GM21447 (cell line): ENCODE measurements at regions not wholly inside any gene's neighbourhood (a gene's known extent, or its start where the extent isn't known, plus 50 kb on each side); places are given as distances from the start of the nearest gene placed in this dataset.

Experiments
- ATAC-seq: cut with Tn5 transposase; IDR thresholded peaks from one replicate; pipeline ENCODE4 v1.9.1; 2021; ENCODE audit not compliant: unreplicated experiment

DNA sequence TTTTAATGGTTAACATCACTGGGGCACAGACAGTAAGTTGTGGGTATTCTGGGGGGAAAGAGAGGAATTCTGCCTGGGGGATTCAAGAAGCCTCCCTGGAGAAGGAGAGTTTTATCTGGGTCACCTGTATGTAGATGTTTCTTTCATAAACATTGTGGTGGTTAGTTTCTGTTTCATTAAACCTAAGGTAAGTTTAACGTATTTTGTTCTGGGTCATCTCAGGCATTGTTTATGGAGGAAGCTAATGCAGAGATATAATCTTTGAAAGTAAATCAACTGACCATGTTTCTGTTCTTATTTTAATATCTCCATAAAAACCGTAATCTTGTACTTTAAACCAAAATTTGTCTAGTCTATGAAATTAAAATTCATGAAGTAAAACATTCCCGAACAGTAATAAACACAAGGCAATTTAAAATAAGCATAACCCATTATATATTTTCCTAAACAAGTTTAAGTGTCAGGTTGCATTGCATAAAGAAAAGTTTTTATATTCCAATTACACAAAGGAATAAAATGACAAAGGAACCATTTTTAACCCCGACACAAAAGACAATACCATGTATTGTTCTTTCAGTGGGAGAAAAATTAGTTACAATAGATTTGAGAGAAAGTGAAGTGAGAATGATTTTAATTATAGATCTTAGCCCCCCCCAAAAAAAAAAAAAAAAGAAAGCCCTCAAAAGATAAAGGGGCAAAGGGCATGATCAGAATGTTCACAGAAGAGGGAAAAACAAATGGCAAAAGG is 274.6 kb upstream of the TBL1XR1 start:
- no peak for ATAC-seq

DNA sequence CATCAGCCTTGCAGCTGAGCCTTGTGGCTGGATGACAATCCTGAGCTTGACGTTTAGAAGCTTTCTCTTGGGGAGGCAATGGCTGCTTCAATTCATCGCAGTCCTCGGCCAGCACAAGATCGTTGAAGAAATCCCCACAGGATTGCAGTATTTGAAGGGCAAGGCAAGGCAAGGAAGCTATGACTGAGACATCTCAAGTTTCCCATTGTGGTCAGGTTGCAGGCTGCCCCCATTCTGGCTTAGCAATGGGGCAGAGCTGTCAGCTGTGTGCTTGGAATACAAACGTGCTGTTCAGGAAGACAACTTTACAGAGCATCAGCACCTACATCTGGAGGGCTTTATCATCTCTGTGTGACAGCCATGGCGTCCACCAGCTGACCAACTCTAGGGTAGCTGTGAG is 275.9 kb upstream of the TBL1XR1 start:
- ATAC-seq = no peak

DNA sequence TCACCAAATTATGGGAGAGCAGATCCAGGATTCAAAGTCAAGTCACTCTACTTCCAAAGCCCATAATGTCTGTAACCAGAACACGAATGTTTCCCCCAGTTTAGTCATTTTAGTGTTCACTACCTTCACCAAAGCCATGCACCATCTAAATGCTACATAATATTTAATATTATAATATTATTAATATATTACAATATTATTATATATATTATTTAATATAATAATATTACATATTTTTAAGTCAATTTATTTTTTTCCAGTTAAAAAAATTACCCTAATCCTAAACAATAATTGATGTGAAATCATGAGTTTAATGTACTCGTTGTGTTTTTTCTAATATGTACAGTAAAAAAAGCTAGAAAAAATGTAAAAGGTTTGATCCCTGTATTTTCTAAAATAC is 276.6 kb upstream of the TBL1XR1 start:
- ATAC-seq = no peak

GRCh38 chr3:177474652-177475355 is 277.5 kb upstream of the TBL1XR1 start:
- no peak for ATAC-seq

DNA sequence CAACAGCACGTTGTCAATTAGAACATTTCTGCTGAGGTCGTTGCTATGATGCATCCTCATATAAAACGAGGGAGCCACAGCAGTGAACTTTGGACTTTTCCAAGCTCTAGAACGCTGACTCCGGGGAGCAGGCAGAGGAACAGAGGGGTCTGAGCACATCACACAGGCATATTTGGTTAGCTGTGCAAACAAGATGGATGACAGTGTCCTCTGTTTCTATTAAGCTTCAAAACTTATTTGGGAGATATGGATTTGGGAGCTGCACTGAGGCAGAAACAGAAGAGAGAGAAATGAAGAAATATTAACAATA is 278.0 kb upstream of the TBL1XR1 start:
- ATAC-seq = no peak

DNA sequence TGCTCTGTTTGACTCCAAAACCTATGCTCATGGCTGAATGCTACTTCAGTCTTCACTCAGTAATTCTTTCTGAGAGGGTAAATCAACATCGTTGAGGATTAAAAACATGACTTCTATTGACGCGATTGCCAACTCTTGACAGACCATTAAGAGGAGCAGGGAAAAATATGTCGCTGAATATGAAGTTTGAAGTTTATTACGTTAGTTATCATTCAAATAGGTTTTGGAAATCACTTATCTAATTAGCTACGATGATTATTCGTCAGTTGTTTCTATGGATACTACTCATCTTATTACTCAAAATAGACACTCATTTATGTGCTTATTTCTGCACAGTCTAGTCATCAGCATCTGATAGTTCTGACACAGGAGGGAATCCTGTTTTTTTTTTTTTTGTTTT is 279.2 kb upstream of the TBL1XR1 start:
- no peak for ATAC-seq

DNA sequence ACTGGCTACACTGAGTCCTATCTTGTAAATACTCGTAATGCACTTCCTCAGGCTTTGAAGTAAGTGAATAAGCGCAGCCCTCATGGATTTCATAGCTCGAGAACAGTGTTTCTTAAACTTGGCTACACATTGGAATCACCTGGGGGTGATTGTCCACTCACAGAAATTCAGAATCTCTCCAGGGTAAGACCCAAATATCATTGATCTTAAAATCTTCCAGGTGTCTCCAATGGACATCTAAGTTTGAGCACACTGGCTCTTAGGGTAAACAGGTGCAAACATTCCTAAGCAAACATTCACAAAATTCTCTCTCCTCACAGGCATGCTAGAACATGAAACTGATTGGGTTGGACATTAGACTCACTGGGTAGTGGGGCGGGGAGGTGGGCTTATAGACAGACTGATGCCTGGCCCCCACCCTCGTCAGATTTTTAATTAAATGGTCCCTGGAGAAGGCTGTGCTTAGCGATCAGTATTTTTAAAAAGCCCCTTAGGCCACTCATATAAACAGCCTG is 279.7 kb upstream of the TBL1XR1 start:
- no peak for ATAC-seq

DNA sequence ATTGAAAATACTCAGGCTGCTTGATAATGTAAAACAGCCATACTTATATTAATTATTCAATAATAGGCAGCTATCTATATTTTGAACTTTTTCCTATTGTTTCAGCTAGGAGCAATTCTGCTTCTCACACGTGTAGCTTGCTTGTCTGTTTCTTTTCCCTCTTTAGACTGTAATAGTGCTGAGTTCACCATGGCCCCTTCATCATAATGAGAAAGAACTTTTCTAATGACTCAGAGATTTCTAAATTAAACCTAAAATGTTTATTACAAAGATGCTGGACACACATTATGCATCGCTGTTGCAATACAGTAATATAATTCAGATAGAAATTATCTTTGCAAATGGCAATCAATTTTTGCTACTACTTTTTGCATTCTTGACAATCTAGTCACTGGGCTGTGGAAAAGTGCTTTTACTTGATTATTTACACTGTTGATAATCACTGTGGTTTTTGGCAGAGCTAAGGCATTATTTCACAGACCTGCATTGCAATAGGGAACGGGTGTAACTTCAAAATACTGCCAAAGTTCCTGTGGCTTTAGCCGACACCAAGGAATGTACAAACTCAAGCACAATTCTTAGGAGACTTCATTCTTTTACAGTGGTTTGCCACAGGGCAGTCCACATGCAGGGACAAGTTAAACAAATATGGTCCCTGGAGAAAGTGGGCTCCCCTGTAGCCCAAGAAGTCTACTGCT is 281.0 kb upstream of the TBL1XR1 start:
- ATAC-seq = no peak

DNA sequence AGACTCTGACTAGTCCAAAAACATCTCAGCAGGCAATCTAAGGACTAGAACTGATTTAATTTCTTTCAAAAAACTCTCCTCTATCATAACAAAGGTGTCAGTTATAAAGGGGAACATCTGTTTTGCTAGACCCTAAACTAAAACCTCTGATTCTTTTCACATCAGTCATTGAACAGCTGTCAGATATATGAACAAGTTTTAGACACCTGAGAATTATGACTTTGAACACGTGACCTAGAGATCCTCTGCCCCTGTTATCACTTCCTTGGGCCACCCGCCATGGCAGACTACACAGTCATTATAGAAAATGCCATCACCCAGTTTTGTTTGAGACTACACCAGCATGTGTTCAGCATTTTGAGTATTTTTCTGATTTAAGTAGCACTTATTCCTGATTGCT is 282.3 kb upstream of the TBL1XR1 start:
- ATAC-seq = no peak

DNA sequence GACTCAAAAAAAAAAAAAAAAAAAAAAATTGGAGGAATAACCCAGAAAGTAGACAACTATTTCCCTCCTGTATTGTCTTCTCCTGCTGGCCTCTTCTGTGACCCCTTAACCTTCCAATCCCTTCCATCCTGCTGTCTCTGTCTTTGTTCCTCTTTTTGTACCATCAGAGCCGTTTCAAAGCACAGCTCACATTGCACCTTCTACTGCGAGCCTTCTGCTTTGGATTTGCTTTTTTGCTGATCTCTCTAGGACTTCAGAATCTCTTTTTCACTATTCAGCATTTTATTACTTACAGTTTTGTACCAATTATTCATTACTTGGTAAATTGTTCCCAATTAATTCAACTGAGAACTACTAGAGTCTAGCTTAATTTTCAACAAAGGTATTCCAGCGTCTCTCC is 284.0 kb upstream of the TBL1XR1 start:
- peak; percentile 61 for ATAC-seq

DNA sequence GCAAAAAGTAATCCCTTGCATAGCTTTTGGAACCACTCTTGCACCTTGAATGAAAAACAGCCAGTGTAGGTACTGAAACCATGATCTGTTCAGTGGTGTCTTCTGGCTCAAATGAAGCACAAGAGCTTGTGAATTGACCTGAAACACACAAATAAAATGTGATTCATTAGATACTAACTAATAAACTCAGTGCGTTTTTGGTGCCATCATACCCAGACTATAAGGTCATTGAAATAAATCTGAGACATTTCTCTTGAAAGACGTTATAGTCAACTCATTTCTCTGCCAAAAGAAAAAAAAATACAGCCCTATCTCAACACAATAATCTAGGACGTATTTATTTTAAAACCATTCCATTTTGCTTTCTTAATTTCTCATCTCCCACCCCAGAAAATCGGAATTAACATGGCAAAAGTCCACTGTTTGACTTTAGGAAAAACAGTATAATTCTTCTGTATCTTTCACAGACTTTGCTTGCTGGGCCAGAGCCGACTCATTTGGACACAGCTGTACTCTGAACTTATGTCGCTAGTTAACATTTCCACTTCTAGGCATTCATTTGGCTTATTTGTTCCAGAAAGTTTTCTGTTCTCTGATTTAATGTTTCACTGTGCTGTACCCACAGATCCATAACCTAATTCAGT is 284.9 kb upstream of the TBL1XR1 start:
- no peak for ATAC-seq

DNA sequence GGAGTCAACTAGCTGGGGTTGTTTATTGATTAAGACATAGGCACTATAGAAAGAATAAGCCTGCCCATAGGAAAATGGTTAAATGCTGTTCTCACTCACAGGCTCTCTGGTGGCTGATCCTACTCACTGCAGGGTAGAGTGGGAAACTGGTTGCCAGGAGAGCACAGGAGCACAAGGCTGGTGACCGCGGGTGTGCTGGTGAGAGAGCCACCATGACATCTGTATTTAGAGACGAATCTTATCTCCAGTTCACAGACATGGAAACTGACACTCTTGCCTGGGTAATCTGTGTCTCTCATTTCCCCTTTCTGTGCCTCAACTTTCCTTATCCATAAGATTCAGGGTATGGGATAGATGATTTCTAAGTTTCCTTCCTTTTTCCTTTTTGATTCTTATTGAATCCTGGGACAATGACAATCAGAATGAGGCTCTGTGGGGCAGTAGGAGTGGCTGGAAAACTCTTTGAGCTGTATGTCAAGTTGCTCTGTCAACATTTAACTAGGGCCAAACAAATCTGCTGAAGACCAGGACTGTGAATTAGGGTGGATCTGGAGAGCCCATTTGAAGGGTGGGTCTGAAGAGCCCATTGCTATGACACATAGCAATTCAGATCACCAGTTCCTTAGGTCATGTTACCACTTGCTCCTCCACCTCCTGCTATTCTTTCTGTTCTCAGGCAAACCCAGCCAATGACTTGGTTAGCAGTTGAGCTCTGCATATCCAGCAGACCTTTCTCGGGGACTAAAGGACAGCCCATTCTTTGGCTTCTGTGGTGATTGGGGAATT is 286.1 kb upstream of the TBL1XR1 start:
- no peak for ATAC-seq

DNA sequence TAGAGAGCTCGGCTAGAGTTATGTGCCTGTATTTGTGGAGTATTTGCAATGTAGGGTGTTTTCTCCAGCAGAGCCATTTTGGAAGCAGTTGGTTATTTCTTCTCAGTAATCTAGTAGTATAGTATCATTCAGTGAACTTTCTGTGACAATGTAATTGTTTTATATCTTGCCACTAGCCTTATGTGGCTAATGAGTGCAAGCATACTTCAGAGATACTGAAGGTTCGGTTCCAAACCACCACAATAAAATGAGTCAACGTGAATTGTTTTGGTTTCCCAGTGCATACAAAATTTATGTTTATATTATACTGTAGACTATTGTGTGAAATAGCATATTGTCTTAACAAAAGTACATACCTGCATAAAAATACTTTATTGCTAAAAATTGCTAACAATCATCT is 286.9 kb upstream of the TBL1XR1 start:
- ATAC-seq = no peak

DNA sequence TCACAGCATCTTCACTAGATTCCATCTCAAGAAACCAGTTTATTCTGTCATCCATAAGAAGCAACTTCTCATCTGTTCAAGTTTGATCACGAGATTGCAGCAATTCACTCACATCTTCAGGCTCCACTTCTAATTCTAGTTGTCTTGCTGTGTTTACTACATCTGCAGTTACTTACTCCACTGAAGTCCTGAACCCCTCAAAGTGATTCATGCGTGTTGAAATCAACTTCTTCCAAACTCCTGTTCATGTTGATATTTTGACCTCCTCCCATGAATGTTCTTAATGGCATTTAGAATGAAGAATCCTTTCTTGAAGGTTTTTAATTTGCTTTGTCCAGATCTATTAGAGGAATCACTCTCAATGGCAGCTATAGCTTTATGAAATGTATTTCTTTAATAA is 287.6 kb upstream of the TBL1XR1 start:
- ATAC-seq = no peak

GRCh38 chr3:177487635-177488186 is 290.4 kb upstream of the TBL1XR1 start:
- no peak for ATAC-seq

DNA sequence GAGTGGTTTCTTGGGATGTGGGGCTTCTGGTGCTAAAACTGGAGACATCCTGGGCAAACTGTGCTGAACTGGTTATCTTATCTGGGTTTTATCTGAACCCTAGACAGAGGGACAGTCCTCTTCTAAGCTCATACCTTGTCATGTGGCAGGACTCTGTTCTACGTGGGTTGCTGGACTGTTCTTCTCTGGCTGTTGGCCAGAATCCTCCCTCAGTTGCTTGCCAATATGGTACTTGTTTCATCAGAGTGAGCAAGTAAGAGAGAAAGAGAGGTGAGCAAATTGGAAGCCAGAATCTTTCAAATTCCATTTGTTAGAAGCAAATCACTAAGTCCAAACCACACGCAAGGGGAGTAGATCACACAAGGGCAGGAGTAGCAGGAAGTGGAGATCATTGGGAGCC is 291.5 kb upstream of the TBL1XR1 start:
- no peak for ATAC-seq

GRCh38 chr3:177490626-177491025 is 293.3 kb upstream of the TBL1XR1 start:
- ATAC-seq = no peak

- no peak for ATAC-seq
Observed at GRCh38 chr3:177491296-177492032, 294.2 kb upstream of the TBL1XR1 start.

GRCh38 chr3:177493091-177493490 is 295.8 kb upstream of the TBL1XR1 start:
- ATAC-seq = no peak

- no peak for ATAC-seq
Observed at GRCh38 chr3:177494216-177494615, 296.9 kb upstream of the TBL1XR1 start.
